ENCODE measurements at regions not wholly inside any gene's neighbourhood (a gene's known extent, or its start where the extent isn't known, plus 50 kb on each side); places are given as distances from the start of the nearest gene placed in this dataset.

- no peak for TF ChIP-seq EP300 (IDR thresholded peaks at IDR 0.05)
- TF ChIP-seq CTCF (IDR thresholded peaks at IDR 0.05): no peak
Measured at GRCh38 chr4:9709724-9710123, 71.7 kb upstream of the DRD5 start.
